ENCODE measurements at regions not wholly inside any gene's neighbourhood (a gene's known extent, or its start where the extent isn't known, plus 50 kb on each side); places are given as distances from the start of the nearest gene placed in this dataset.

DNA sequence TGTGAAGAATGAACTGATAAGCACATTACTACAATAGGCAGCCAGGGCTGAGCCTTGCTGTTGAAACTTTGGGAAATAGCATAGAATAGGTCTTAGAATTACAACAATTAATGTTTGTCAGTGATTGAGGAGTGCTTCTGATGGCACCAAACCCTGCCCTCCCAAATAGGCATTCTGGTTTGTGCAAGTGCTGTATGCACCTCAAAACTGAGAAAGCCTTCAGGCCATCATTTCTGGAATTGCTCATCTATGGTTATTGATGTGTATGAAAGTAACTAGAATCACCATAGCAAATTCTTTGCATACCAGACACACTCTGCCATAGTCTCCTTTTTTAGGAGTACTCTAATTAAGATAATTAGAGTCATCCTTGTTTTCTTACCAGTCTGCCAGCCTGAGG is 585.0 kb upstream of the MBL2 start:
- no peak overlapping the region for H4K8ac ChIP-seq (replicated peaks; ENCODE audit: insufficient read length, low read depth, low read length)
- peaks cover 28 to 35% of the 10 kb centered on the region in 2 experiments for H3K4me1 Mint-ChIP-seq

More for the DNA sequence above, 585.0 kb upstream of the MBL2 start:
- peaks cover 6 to 14% of the 10 kb centered on the region in 2 experiments; a peak in 4 of 5 replicates for H3K9me3 Mint-ChIP-seq
- H4K91ac ChIP-seq (ENCODE audit: insufficient read length, low read depth, low read length), result no peak overlapping the region
- H2BK5ac ChIP-seq (ENCODE audit: insufficient read length, low read length), result no peak overlapping the region
- H3K27ac Mint-ChIP-seq, result peak overlapping the region; percentile 59 to 99 (median 80); a peak in 5 of 7 replicates
- H3K27me3 Mint-ChIP-seq (ENCODE audit: low read depth), result no peaks in the 10 kb centered on the region
- no peak overlapping the region for H3T11ph ChIP-seq (ENCODE audit: low read length)
- no peaks in the 10 kb centered on the region for H3K79me2 ChIP-seq (ENCODE audit: insufficient read depth, low read length)
- no peaks in the 10 kb centered on the region for H3K79me1 ChIP-seq (ENCODE audit: insufficient read depth, low read depth, low read length, poor library complexity, severe bottlenecking)
- no peaks in the 10 kb centered on the region for H3K23me2 ChIP-seq (ENCODE audit: insufficient read length, low read depth, low read length, poor library complexity, severe bottlenecking)
- no peak overlapping the region for H2BK12ac ChIP-seq (ENCODE audit: insufficient read length, low read depth, low read length)
- no peak overlapping the region for H4K5ac ChIP-seq (ENCODE audit: insufficient read length, low read depth, low read length)
- no peak for DNase-seq
- no peak overlapping the region for H3K18ac ChIP-seq (ENCODE audit: insufficient read length, low read depth, low read length)
- TF ChIP-seq CTCF (conservative IDR thresholded peaks at IDR 0.05), result no peak
- no peak overlapping the region for H3K9ac ChIP-seq (ENCODE audit: extremely low read depth, insufficient read length, low read length)
- H3K4me2 ChIP-seq (ENCODE audit: insufficient read depth, insufficient read length, low read length), result no peak overlapping the region
- H3K4me3 Mint-ChIP-seq, result no peak overlapping the region
- no peaks in the 10 kb centered on the region for H3K9me3 ChIP-seq (ENCODE audit: control insufficient read depth, low read depth, low read length)
- H3K23ac ChIP-seq (ENCODE audit: insufficient read length, low read depth, low read length), result no peak overlapping the region
- no peaks in the 10 kb centered on the region for H4K20me1 ChIP-seq (ENCODE audit: control insufficient read depth, insufficient read depth, insufficient read length)
- no peak overlapping the region for H2AFZ ChIP-seq (ENCODE audit: low read length)
- no peak overlapping the region for H2AK5ac ChIP-seq (ENCODE audit: insufficient read length, low read length)
- H3K4ac ChIP-seq (ENCODE audit: low read depth, low read length), result no peak overlapping the region
- H2BK120ac ChIP-seq (ENCODE audit: low read depth, low read length, poor library complexity, severe bottlenecking), result no peak overlapping the region
- no peak overlapping the region for H3K56ac ChIP-seq (ENCODE audit: insufficient read length, low read depth, low read length)
- H3K4me1 ChIP-seq (ENCODE audit: insufficient read depth, low read length), result peaks cover 9% of the 10 kb centered on the region
- peaks cover 17 to 25% (median 19%) of the 10 kb centered on the region in 3 experiments for H3K36me3 Mint-ChIP-seq (ENCODE audit: insufficient read depth in 1 of 3, low read depth in 3 of 3)
- no peaks in the 10 kb centered on the region for H3K27me3 ChIP-seq (ENCODE audit: insufficient read depth, low read length)
- no peak overlapping the region for H2BK20ac ChIP-seq (ENCODE audit: low read depth, low read length, poor library complexity, severe bottlenecking)
- H3K27ac ChIP-seq (ENCODE audit: insufficient read length, low read depth, low read length), result peak overlapping the region; percentile 94
- H3K14ac ChIP-seq (ENCODE audit: insufficient read depth, low read length), result no peak overlapping the region
- no peak overlapping the region for H2BK15ac ChIP-seq (ENCODE audit: low read depth, low read length)
